Keratinocyte (primary cell): ENCODE measurements at regions not wholly inside any gene's neighbourhood (a gene's known extent, or its start where the extent isn't known, plus 50 kb on each side); places are given as distances from the start of the nearest gene placed in this dataset.

Experiments
- DNase-seq: peaks from one replicate; pipeline ENCODE4 v3.0.0-alpha.2; 2011; ENCODE audit warnings: low read depth, missing footprints, low spot score
- FAIRE-seq: peaks from 2 replicates; lab custom pipeline; 2011; peaks lifted over from hg19 to GRCh38; lab: Jason Lieb, UNC
- H2AFZ ChIP-seq: 2 replicates; pipeline ENCODE4 v1.6.0; 2012; ENCODE audit warnings: low read length, control low read depth, inconsistent platforms; ENCODE audit not compliant: control insufficient read depth
- H3K27ac ChIP-seq: 2 replicates; pipeline ENCODE4 v1.5.1; 2011; ENCODE audit warnings: low read length; ENCODE audit not compliant: control insufficient read depth, insufficient read depth
- H3K27me3 ChIP-seq: 3 replicates; pipeline ENCODE4 v1.6.0; 2011; ENCODE audit warnings: low read length; ENCODE audit not compliant: control insufficient read depth, insufficient read depth; ENCODE audit errors: extremely low read depth
- H3K36me3 ChIP-seq, 2 experiments: 2 replicates in 1 of 2; 3 replicates in 1 of 2; pipeline ENCODE4 v1.5.1; 2011; ENCODE audit warnings: low read length in 2 of 2, mild to moderate bottlenecking in 1 of 2; ENCODE audit not compliant: control insufficient read depth in 2 of 2, insufficient read depth in 2 of 2; ENCODE audit errors: extremely low read depth in 1 of 2
- H3K4me1 ChIP-seq: 3 replicates; pipeline ENCODE4 v1.5.1; 2011; ENCODE audit warnings: low read length; ENCODE audit not compliant: control insufficient read depth, insufficient read depth; ENCODE audit errors: extremely low read depth
- H3K4me2 ChIP-seq: 3 replicates; pipeline ENCODE4 v1.6.0; 2011; ENCODE audit warnings: low read depth, low read length; ENCODE audit not compliant: control insufficient read depth, insufficient read depth; ENCODE audit errors: extremely low read depth
- H3K4me3 ChIP-seq, 3 experiments: fragments of 200-600 bp in 1 of 3; sonication (generic) in 1 of 3; 2 replicates in 2 of 3; 3 replicates in 1 of 3; pipeline ENCODE4 v1.5.1; 2011 to 2016; ENCODE audit warnings: low read length in 3 of 3, mild to moderate bottlenecking in 3 of 3, control low read depth in 2 of 3, inconsistent platforms in 1 of 3, low read depth in 1 of 3, mixed read lengths in 1 of 3, mixed run types in 1 of 3, moderate library complexity in 1 of 3; ENCODE audit not compliant: control insufficient read depth in 2 of 3, insufficient read depth in 2 of 3; ENCODE audit errors: extremely low read depth in 1 of 3
- H3K79me2 ChIP-seq: 2 replicates; pipeline ENCODE4 v1.6.0; 2012; ENCODE audit warnings: low read length; ENCODE audit not compliant: control insufficient read depth, insufficient read depth
- H3K9ac ChIP-seq: 3 replicates; pipeline ENCODE4 v1.6.0; 2011; ENCODE audit warnings: low read length; ENCODE audit not compliant: control insufficient read depth, insufficient read depth; ENCODE audit errors: extremely low read depth
- H3K9me1 ChIP-seq: 3 replicates; pipeline ENCODE4 v1.6.0; 2011; ENCODE audit warnings: low read length; ENCODE audit not compliant: control insufficient read depth, insufficient read depth; ENCODE audit errors: extremely low read depth
- H3K9me3 ChIP-seq: 2 replicates; pipeline ENCODE4 v1.5.1; 2012; ENCODE audit warnings: low read depth, low read length; ENCODE audit not compliant: control insufficient read depth
- H4K20me1 ChIP-seq: 3 replicates; pipeline ENCODE4 v1.6.0; 2011; ENCODE audit warnings: low read length; ENCODE audit not compliant: control insufficient read depth, insufficient read depth; ENCODE audit errors: extremely low read depth
- CTCF ChIP-seq, 3 experiments: IDR thresholded peaks in 1 of 3; conservative IDR thresholded peaks in 1 of 3; optimal IDR thresholded peaks in 1 of 3; 2 replicates in 2 of 3; 3 replicates in 1 of 3; pipeline versions ENCODE3 to v1.5.1; 2011; ENCODE audit warnings: low read length in 3 of 3, mild to moderate bottlenecking in 3 of 3, moderate library complexity in 2 of 3, control low read depth in 1 of 3, inconsistent platforms in 1 of 3; ENCODE audit not compliant: insufficient read depth in 2 of 3; ENCODE audit errors: extremely low read depth in 1 of 3
- EZH2 ChIP-seq: IDR thresholded peaks from one replicate; pipeline ENCODE4 v1.6.1; 2012; ENCODE audit warnings: inconsistent platforms, mild to moderate bottlenecking, low read length, moderate library complexity
- dilution Hi-C: fragments of 300-500 bp; cut with MboI; formaldehyde crosslinking; loops from one replicate; pipeline ENCODE4 v1.7.0; 2020; ENCODE audit warnings: low sequenced_read_pairs; ENCODE audit not compliant: extremely low pct_ligation_motif_present

DNA sequence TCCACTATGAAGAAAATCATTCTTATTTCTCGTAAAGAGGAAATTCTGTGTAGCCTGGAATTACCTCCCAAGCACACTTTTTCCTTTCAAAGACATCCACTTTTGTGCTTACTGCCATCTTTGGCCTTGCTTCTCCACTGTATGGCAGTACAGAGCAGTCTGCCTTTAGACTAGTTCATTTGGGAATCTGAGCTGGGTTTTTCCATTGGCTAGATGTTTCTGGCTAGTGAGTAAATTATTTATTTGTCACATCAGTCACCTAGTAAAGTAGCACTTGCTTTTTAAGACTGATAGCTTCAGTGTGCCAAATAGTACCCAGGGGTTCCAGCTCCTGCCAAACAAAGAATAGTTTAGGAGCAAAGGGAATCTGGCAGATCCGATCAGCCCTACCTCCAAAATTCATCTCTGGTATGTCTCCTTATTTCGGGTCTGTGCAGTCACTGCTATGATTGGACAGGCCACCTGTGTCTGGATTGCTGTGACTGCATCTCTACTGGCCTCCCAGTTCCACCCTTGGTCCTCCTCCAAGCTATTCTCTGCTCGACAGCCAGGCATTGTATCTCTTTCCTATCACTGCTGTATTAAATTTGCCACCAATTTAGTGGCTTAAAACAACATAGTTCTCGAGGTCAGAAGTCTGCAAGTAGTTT lies 97.6 kb downstream of the NUDT12 start:
- Histone ChIP-seq H3K4me3 (no peak overlapping the region), H3K4me1 (no peaks in the 10 kb centered on the region), H3K79me2 (no peaks in the 10 kb centered on the region), H3K27ac (no peak overlapping the region), H3K9me1 (no peaks in the 10 kb centered on the region), H2AFZ (no peak overlapping the region), H3K9me3 (no peaks in the 10 kb centered on the region), H3K9ac (no peak overlapping the region), H3K36me3 (no peaks in the 10 kb centered on the region), H3K4me2 (no peak overlapping the region), H4K20me1 (no peaks in the 10 kb centered on the region), H3K27me3 (no peaks in the 10 kb centered on the region)
- DNase-seq (no peak), FAIRE-seq (no peak)
- dilution Hi-C loops = loop anchor here (5.0 kb wide), 1 partner anchor 33 kb away; no protein-coding TSS in a partner anchor
- TF ChIP-seq EZH2 (no peak), CTCF (optimal IDR thresholded peaks at IDR 0.05 in 1 of 3, IDR thresholded peaks at IDR 0.05 in 1 of 3, conservative IDR thresholded peaks at IDR 0.05 in 1 of 3; ENCODE audit: extremely low read depth in 1 of 3, insufficient read depth in 2 of 3, low read length in 3 of 3) (no peak)

GRCh38 chr5:103463261-103463660 lies 99.3 kb downstream of the NUDT12 start:
- no peaks in the 10 kb centered on the region for H3K9me3 ChIP-seq
- dilution Hi-C loops = no loop called here
- no peaks in the 10 kb centered on the region for H3K4me1 ChIP-seq
- no peaks in the 10 kb centered on the region for H4K20me1 ChIP-seq
- no peaks in the 10 kb centered on the region for H3K79me2 ChIP-seq
- H3K4me2 ChIP-seq = no peak overlapping the region
- no peak for FAIRE-seq
- no peak for DNase-seq
- H2AFZ ChIP-seq = no peak overlapping the region
- H3K27ac ChIP-seq = no peak overlapping the region
- H3K9me1 ChIP-seq = no peaks in the 10 kb centered on the region
- H3K27me3 ChIP-seq = no peaks in the 10 kb centered on the region
- H3K36me3 ChIP-seq = no peaks in the 10 kb centered on the region
- no peak overlapping the region for H3K4me3 ChIP-seq
- TF ChIP-seq CTCF (optimal IDR thresholded peaks at IDR 0.05 in 1 of 3, IDR thresholded peaks at IDR 0.05 in 1 of 3, conservative IDR thresholded peaks at IDR 0.05 in 1 of 3; ENCODE audit: extremely low read depth in 1 of 3, insufficient read depth in 2 of 3, low read length in 3 of 3) (no peak), EZH2 (no peak)
- no peak overlapping the region for H3K9ac ChIP-seq
